CD4-positive, alpha-beta T cell treated with Interleukin-15 for 1 hour (primary cell): ENCODE measurements at regions not wholly inside any gene's neighbourhood (a gene's known extent, or its start where the extent isn't known, plus 50 kb on each side); places are given as distances from the start of the nearest gene placed in this dataset.
"Not testable (repeated sequence)": the region's sequence is repeated elsewhere in the genome, so short reads cannot be mapped to it uniquely, and the experiment has no call there.

Source experiments
- DNase-seq: peaks from one replicate; pipeline ENCODE4 v3.0.0-alpha.2; 2020

GRCh38 chr3:75129101-75129500 lies 514.6 kb upstream of the CNTN3 start:
- DNase-seq: no peak

GRCh38 chr3:75136100-75136897 lies 521.8 kb upstream of the CNTN3 start:
- DNase-seq: no peak

- no peak for DNase-seq
Observed at GRCh38 chr3:75138345-75138744, 523.9 kb upstream of the CNTN3 start.

- no peak for DNase-seq
Observed at GRCh38 chr3:75140904-75141615, 523.1 kb upstream of the FRG2C start.

- DNase-seq: no peak
Observed at GRCh38 chr3:75144406-75144805, 519.7 kb upstream of the FRG2C start.

GRCh38 chr3:75171630-75172230 lies 492.4 kb upstream of the FRG2C start:
- DNase-seq: no peak

- no peak for DNase-seq
Observed at GRCh38 chr3:75176937-75177336, 487.2 kb upstream of the FRG2C start.

GRCh38 chr3:75180235-75180944 lies 483.7 kb upstream of the FRG2C start:
- DNase-seq: no peak

- no peak for DNase-seq
Observed at GRCh38 chr3:75180945-75181298, 483.2 kb upstream of the FRG2C start.

GRCh38 chr3:75188962-75189361 lies 475.2 kb upstream of the FRG2C start:
- no peak for DNase-seq

GRCh38 chr3:75192146-75192616 lies 471.9 kb upstream of the FRG2C start:
- DNase-seq: no peak

- DNase-seq: no peak
Observed at GRCh38 chr3:75193797-75194196, 470.3 kb upstream of the FRG2C start.

- DNase-seq: not testable (repeated sequence)
Observed at GRCh38 chr3:75214332-75214731, 449.8 kb upstream of the FRG2C start.

- DNase-seq: no peak
Observed at GRCh38 chr3:75218577-75218976, 445.6 kb upstream of the FRG2C start.

GRCh38 chr3:75220932-75221331 lies 443.2 kb upstream of the FRG2C start:
- no peak for DNase-seq

- no peak for DNase-seq
Observed at GRCh38 chr3:75224412-75224811, 439.7 kb upstream of the FRG2C start.

- DNase-seq: no peak
Observed at GRCh38 chr3:75232216-75232615, 431.9 kb upstream of the FRG2C start.

- no peak for DNase-seq
Observed at GRCh38 chr3:75235631-75236030, 428.5 kb upstream of the FRG2C start.

GRCh38 chr3:75237053-75237452 lies 427.1 kb upstream of the FRG2C start:
- no peak for DNase-seq

- DNase-seq: no peak
Observed at GRCh38 chr3:75237477-75237876, 426.7 kb upstream of the FRG2C start.

- not testable (repeated sequence) for DNase-seq
Observed at GRCh38 chr3:75241226-75241962, 422.7 kb upstream of the FRG2C start.

- DNase-seq: no peak
Observed at GRCh38 chr3:75242012-75242735, 422.0 kb upstream of the FRG2C start.
